Neural progenitor cell (in vitro differentiated cells): ENCODE measurements at regions not wholly inside any gene's neighbourhood (a gene's known extent, or its start where the extent isn't known, plus 50 kb on each side); places are given as distances from the start of the nearest gene placed in this dataset.

Experiments
- DNase-seq: peaks from one replicate; pipeline ENCODE4 v3.0.0-alpha.2; 2016; ENCODE audit warnings: low spot score
- H2AFZ ChIP-seq: fragments of 200-600 bp; sonication (generic); replicated peaks from 2 replicates; pipeline ENCODE4 v1.6.1; 2016; ENCODE audit warnings: antibody characterized with exemption
- H3F3A ChIP-seq: fragments of 200-600 bp; sonication (generic); 2 replicates; pipeline ENCODE4 v1.6.1; 2016; ENCODE audit warnings: antibody characterized with exemption, low read depth
- H3K27ac ChIP-seq: fragments of 200-600 bp; sonication (generic); 2 replicates; pipeline ENCODE4 v1.5.1; 2016; ENCODE audit warnings: mild to moderate bottlenecking
- H3K27me3 ChIP-seq: fragments of 200-600 bp; sonication (generic); 2 replicates; pipeline ENCODE4 v1.6.1; 2016; ENCODE audit warnings: mild to moderate bottlenecking, moderate library complexity
- H3K36me3 ChIP-seq: fragments of 200-600 bp; sonication (generic); 2 replicates; pipeline ENCODE4 v1.5.1; 2016
- H3K4me1 ChIP-seq: fragments of 200-600 bp; sonication (generic); 2 replicates; pipeline ENCODE4 v1.6.1; 2016; ENCODE audit warnings: mixed run types
- H3K4me2 ChIP-seq: fragments of 200-600 bp; sonication (generic); 2 replicates; pipeline ENCODE4 v1.6.1; 2016
- H3K4me3 ChIP-seq: fragments of 200-600 bp; sonication (generic); 2 replicates; pipeline ENCODE4 v1.5.1; 2016
- H3K79me2 ChIP-seq: fragments of 200-600 bp; sonication (generic); 2 replicates; pipeline ENCODE4 v1.6.1; 2016; ENCODE audit warnings: low read depth
- H3K9ac ChIP-seq: fragments of 200-600 bp; sonication (generic); 2 replicates; pipeline ENCODE4 v1.6.1; 2016
- H3K9me3 ChIP-seq: fragments of 200-600 bp; sonication (generic); 2 replicates; pipeline ENCODE4 v1.5.1; 2016; ENCODE audit warnings: low read depth
- H4K20me1 ChIP-seq: fragments of 200-600 bp; sonication (generic); 2 replicates; pipeline ENCODE4 v1.6.1; 2016; ENCODE audit warnings: low read depth
- H3K27ac Mint-ChIP-seq: 3 replicates; pipeline ENCODE4 v1.8.0; 2021; ENCODE audit warnings: mixed read lengths
- H3K27me3 Mint-ChIP-seq: 2 replicates; pipeline ENCODE4 v1.8.0; 2022; ENCODE audit warnings: low read depth, mild to moderate bottlenecking, inconsistent platforms, moderate library complexity, mixed read lengths; ENCODE audit not compliant: insufficient read depth
- H3K36me3 Mint-ChIP-seq: 3 replicates; pipeline ENCODE4 v1.8.0; 2021; ENCODE audit warnings: mixed read lengths
- H3K4me1 Mint-ChIP-seq: 3 replicates; pipeline ENCODE4 v1.8.0; 2021; ENCODE audit warnings: mixed read lengths
- H3K4me3 Mint-ChIP-seq: 3 replicates; pipeline ENCODE4 v1.8.0; 2021; ENCODE audit warnings: mild to moderate bottlenecking, moderate library complexity, mixed read lengths
- H3K9me3 Mint-ChIP-seq: 3 replicates; pipeline ENCODE4 v1.8.0; 2020; ENCODE audit warnings: mixed read lengths
- EZH2 ChIP-seq: fragments of 200-600 bp; sonication (generic); IDR thresholded peaks from 2 replicates; pipeline ENCODE4 v1.6.1; 2017; ENCODE audit warnings: antibody characterized with exemption, mild to moderate bottlenecking, moderate library complexity
- EZH2phosphoT487 ChIP-seq: fragments of 200-600 bp; sonication (generic); IDR thresholded peaks from 2 replicates; pipeline ENCODE4 v1.6.1; 2017; ENCODE audit warnings: antibody characterized with exemption
- TF ChIP-seq, protein P1 (sequence below): fragments of 200-600 bp; sonication (generic); IDR thresholded peaks from 2 replicates; pipeline ENCODE4 v1.5.1; 2017; ENCODE audit warnings: antibody characterized with exemption, mild to moderate bottlenecking

GRCh38 chr3:180743813-180744590, 64.7 kb upstream of the CCDC39 start:
- peak; percentile 83 for DNase-seq

GRCh38 chr3:180747805-180748361, 68.6 kb upstream of the CCDC39 start:
- Histone ChIP-seq H3K9ac (no peak overlapping the region), H3K27ac (no peak overlapping the region), H3K36me3 (no peaks in the 10 kb centered on the region), H3K27me3 (no peaks in the 10 kb centered on the region), H3K4me2 (no peak overlapping the region), H3K79me2 (no peaks in the 10 kb centered on the region), H3K4me1 (peaks cover 70% of the 10 kb centered on the region), H4K20me1 (no peaks in the 10 kb centered on the region), H2AFZ (no peak overlapping the region), H3K4me3 (no peak overlapping the region), H3F3A (peaks cover 43% of the 10 kb centered on the region), H3K9me3 (no peaks in the 10 kb centered on the region)
- H3K36me3 Mint-ChIP-seq, result no peaks in the 10 kb centered on the region
- TF ChIP-seq, protein P1, sequence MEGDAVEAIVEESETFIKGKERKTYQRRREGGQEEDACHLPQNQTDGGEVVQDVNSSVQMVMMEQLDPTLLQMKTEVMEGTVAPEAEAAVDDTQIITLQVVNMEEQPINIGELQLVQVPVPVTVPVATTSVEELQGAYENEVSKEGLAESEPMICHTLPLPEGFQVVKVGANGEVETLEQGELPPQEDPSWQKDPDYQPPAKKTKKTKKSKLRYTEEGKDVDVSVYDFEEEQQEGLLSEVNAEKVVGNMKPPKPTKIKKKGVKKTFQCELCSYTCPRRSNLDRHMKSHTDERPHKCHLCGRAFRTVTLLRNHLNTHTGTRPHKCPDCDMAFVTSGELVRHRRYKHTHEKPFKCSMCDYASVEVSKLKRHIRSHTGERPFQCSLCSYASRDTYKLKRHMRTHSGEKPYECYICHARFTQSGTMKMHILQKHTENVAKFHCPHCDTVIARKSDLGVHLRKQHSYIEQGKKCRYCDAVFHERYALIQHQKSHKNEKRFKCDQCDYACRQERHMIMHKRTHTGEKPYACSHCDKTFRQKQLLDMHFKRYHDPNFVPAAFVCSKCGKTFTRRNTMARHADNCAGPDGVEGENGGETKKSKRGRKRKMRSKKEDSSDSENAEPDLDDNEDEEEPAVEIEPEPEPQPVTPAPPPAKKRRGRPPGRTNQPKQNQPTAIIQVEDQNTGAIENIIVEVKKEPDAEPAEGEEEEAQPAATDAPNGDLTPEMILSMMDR, result no peak
- TF ChIP-seq EZH2phosphoT487, result no peak
- H3K9me3 Mint-ChIP-seq, result no peaks in the 10 kb centered on the region
- H3K27ac Mint-ChIP-seq, result no peak overlapping the region
- peaks cover 5% of the 10 kb centered on the region for H3K27me3 Mint-ChIP-seq
- H3K4me1 Mint-ChIP-seq, result peaks cover 71% of the 10 kb centered on the region
- DNase-seq, result no peak
- H3K4me3 Mint-ChIP-seq, result no peak overlapping the region

More at GRCh38 chr3:180743813-180744590, 64.7 kb upstream of the CCDC39 start:
- peaks cover 5% of the 10 kb centered on the region for H3K27me3 Mint-ChIP-seq
- Histone ChIP-seq H3K4me3 (peak overlapping the region; percentile 23), H3K4me2 (peak overlapping the region; percentile 61), H2AFZ (no peak overlapping the region), H3K9me3 (no peaks in the 10 kb centered on the region), H3K9ac (no peak overlapping the region), H3K79me2 (no peaks in the 10 kb centered on the region), H3K36me3 (no peaks in the 10 kb centered on the region), H3F3A (peaks cover 39% of the 10 kb centered on the region), H3K4me1 (peaks cover 80% of the 10 kb centered on the region), H4K20me1 (no peaks in the 10 kb centered on the region), H3K27me3 (no peaks in the 10 kb centered on the region), H3K27ac (peak overlapping the region; percentile 81)
- peak; percentile 49 for TF ChIP-seq EZH2phosphoT487
- no peak for TF ChIP-seq EZH2
- H3K36me3 Mint-ChIP-seq, result no peaks in the 10 kb centered on the region
- peaks cover 48% of the 10 kb centered on the region for H3K4me1 Mint-ChIP-seq
- peak overlapping the region; percentile 43 for H3K27ac Mint-ChIP-seq
- H3K4me3 Mint-ChIP-seq, result peak overlapping the region; percentile 8
- H3K9me3 Mint-ChIP-seq, result no peaks in the 10 kb centered on the region

- Histone ChIP-seq H3K27me3 (no peaks in the 10 kb centered on the region), H3K27ac (no peak overlapping the region), H3K79me2 (no peaks in the 10 kb centered on the region), H3K9ac (no peak overlapping the region), H3K4me3 (no peak overlapping the region), H4K20me1 (no peaks in the 10 kb centered on the region), H2AFZ (no peak overlapping the region), H3K4me2 (peak overlapping the region; percentile 17), H3K36me3 (no peaks in the 10 kb centered on the region), H3F3A (peaks cover 28% of the 10 kb centered on the region), H3K9me3 (no peaks in the 10 kb centered on the region), H3K4me1 (peaks cover 56% of the 10 kb centered on the region)
- TF ChIP-seq EZH2phosphoT487 (no peak), EZH2 (no peak)
- TF ChIP-seq, protein P1, result no peak
- peak overlapping the region; percentile 48 for H3K4me3 Mint-ChIP-seq
- peaks cover 5% of the 10 kb centered on the region for H3K27me3 Mint-ChIP-seq
- H3K9me3 Mint-ChIP-seq, result no peaks in the 10 kb centered on the region
- DNase-seq, result peak; percentile 56
- peak overlapping the region; percentile 83 for H3K27ac Mint-ChIP-seq
- no peaks in the 10 kb centered on the region for H3K36me3 Mint-ChIP-seq
- H3K4me1 Mint-ChIP-seq, result peaks cover 57% of the 10 kb centered on the region
Measured at GRCh38 chr3:180749322-180749721, 70.0 kb upstream of the CCDC39 start.

DNA sequence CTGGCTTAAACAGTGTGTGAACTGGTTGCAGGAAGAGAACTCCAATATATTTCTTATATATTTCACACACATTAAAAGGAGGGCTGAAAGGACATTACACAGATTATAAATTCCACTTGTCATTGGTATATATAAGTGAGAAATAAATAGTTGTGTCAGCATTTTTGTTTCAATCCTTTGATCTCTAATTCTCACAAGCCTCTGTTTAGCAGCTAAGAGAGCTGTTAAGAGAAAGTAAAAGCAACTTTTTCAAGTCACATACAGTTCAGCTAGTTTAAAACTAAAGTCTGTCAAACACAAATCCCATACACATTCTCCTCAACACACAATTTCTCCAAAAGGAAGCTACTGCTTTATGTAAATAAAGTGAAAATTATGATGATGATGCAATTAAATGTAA, 70.5 kb upstream of the CCDC39 start:
- Mint-ChIP-seq H3K27me3 (peaks cover 5% of the 10 kb centered on the region), H3K4me1 (peaks cover 55% of the 10 kb centered on the region), H3K27ac (peak overlapping the region; percentile 83)

More for the DNA sequence above, 70.5 kb upstream of the CCDC39 start:
- peaks cover 51% of the 10 kb centered on the region for H3K4me1 ChIP-seq
- no peaks in the 10 kb centered on the region for H3K36me3 ChIP-seq
- DNase-seq, result no peak
- no peaks in the 10 kb centered on the region for H3K9me3 Mint-ChIP-seq
- TF ChIP-seq EZH2, result no peak
- no peak for TF ChIP-seq EZH2phosphoT487
- no peak overlapping the region for H3K4me3 ChIP-seq
- H4K20me1 ChIP-seq, result no peaks in the 10 kb centered on the region
- no peaks in the 10 kb centered on the region for H3K79me2 ChIP-seq
- no peak overlapping the region for H3K9ac ChIP-seq
- no peaks in the 10 kb centered on the region for H3K36me3 Mint-ChIP-seq
- no peaks in the 10 kb centered on the region for H3K9me3 ChIP-seq
- no peaks in the 10 kb centered on the region for H3K27me3 ChIP-seq
- no peak overlapping the region for H2AFZ ChIP-seq
- H3F3A ChIP-seq, result peaks cover 24% of the 10 kb centered on the region
- peak overlapping the region; percentile 17 for H3K4me2 ChIP-seq
- H3K4me3 Mint-ChIP-seq, result peak overlapping the region; percentile 30
- H3K27ac ChIP-seq, result no peak overlapping the region
